Choroid plexus epithelial cell (primary cell): ENCODE measurements at regions not wholly inside any gene's neighbourhood (a gene's known extent, or its start where the extent isn't known, plus 50 kb on each side); places are given as distances from the start of the nearest gene placed in this dataset.

Experiments used
- DNase-seq: peaks from one replicate; pipeline ENCODE4 v3.0.0-alpha.2; 2010; ENCODE audit warnings: low read depth
- H3K4me3 ChIP-seq: 2 replicates; pipeline ENCODE4 v1.5.1; 2011; ENCODE audit warnings: low read depth, mild to moderate bottlenecking, control low read depth, low read length, moderate library complexity
- TF ChIP-seq, protein P1 (sequence below): conservative IDR thresholded peaks from 2 replicates; pipeline ENCODE4 v1.5.1; 2011; ENCODE audit warnings: low read depth, mild to moderate bottlenecking, control low read depth, inconsistent platforms, low read length, moderate library complexity

DNA sequence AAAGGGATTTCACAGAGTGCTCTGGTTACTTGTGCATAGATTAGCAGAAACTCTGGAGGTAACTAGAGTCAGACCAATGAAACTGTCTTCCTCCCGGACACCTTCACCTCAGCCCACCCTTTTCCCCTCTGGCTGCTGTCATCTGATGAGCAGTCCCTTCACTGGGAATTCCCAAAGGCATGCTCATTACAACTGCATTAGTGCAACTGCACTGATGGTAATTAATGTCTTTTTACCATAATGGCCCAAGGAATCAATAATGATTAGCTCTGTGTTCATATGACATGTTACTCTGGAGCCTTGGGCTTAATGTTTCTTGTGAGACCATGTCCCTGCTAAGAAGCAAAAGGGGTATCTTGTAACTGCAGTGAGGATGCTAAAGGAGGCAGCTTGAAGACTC, 304.5 kb downstream of the GRIN2B start:
- no peak for DNase-seq
- TF ChIP-seq, protein P1, sequence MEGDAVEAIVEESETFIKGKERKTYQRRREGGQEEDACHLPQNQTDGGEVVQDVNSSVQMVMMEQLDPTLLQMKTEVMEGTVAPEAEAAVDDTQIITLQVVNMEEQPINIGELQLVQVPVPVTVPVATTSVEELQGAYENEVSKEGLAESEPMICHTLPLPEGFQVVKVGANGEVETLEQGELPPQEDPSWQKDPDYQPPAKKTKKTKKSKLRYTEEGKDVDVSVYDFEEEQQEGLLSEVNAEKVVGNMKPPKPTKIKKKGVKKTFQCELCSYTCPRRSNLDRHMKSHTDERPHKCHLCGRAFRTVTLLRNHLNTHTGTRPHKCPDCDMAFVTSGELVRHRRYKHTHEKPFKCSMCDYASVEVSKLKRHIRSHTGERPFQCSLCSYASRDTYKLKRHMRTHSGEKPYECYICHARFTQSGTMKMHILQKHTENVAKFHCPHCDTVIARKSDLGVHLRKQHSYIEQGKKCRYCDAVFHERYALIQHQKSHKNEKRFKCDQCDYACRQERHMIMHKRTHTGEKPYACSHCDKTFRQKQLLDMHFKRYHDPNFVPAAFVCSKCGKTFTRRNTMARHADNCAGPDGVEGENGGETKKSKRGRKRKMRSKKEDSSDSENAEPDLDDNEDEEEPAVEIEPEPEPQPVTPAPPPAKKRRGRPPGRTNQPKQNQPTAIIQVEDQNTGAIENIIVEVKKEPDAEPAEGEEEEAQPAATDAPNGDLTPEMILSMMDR: no peak
- H3K4me3 ChIP-seq: no peak overlapping the region

DNA sequence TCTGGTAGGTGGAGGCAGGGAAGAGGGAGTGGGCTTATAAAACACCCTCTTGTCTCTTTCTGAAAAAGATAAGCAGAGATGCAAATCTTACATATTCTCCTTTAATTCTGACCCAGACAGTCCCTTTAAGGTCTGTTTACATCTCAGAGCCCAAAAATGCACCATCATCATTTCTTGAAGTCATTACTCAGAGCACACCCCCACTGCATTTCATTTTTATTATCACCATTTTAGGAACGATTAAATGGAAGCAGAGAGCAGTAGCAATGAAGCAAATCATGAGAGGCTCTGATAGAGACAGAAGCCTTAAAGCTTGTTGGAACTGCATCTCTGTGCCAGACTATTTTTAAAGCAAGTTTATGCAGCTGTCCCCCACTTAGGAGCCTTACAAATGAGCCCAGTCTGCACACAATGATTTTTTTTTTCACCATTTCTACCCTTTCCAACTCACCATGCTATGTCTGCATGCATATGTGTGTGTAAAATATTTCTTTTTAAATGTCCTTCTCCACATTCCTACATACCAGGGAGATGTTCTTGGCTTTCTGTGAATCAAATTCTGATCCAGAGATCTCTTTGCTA, 311.0 kb downstream of the GRIN2B start:
- no peak overlapping the region for H3K4me3 ChIP-seq
- TF ChIP-seq, protein P1: no peak
- DNase-seq: no peak

DNA sequence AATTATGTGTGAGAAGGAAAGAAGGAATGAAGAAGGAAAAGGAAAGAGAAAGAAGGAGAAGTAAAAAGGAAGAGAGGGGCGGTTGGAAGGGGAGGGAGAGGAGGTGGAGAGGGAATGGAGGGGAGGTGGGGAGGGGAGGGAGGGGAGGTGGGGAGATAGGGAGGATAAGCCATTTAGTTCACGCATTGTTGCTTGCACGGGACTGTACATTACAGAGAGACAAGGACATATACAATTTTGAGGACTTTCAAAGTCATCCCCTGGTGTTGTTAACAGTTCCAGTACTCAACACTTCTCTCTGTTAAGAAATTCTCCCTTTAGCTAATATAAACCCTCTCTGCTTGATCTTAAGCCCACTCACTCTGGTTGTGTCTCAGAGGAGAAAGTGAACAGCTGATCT, 312.5 kb downstream of the GRIN2B start:
- no peak for DNase-seq
- TF ChIP-seq, protein P1: no peak
- H3K4me3 ChIP-seq: no peak overlapping the region

DNA sequence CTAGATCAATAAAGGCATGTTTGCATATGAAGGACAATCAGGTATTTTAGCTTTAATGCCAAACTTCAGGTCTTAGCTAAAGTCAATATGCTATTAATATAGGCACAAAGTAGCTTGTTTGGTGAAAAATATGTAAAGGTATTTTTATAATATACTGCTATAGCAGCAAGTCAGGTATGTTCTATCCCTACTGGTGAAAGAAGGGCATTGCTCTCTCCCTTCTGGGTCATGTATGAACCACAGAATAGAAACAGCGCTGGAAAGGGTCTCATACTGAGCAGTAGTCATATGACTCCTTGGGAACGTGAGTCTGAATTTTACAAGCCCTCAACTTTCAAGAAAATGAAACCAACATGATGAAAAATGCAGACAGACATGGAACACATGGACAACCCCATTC, 314.6 kb downstream of the GRIN2B start:
- no peak overlapping the region for H3K4me3 ChIP-seq
- TF ChIP-seq, protein P1: no peak
- no peak for DNase-seq

DNA sequence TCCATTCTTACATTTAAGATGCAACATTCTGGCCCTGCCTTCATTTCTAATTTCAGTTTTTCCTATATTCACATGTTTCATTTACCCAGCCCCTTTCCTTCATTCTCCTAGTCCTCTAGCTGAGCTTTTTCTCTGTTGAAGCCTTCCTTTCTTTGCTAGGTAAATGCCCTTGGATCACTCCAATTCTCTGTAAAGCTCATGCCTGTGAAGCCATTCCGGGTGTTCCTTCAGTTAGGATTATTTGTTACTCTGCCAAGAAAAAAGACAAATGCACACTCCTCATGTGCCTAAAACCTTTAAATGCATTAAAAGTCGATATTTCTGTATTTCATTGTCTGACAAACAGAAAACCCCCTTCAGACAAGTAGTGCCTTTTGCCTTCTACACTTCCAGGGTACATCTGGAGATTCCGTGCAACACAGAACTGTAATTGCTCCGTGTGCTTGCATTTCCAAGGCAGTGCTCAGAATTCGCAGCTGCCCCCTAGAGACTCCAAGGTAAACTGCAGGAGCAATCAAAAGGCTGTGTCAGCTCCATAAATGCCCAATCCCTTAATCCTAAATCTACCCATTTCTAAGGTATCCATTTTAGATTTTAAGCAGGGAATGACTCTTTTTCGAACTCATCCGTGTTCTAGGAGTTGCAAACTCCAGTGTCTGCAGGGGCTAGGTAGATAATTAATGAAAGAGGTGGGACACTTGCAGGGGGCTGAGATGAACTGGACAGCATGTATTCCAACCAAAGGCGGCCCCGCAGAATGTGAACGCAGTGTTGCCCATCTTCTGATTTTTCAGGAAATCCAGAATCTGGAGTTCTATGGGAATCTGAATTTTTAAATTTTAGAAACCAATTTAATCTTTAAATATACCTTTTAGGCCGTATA, 320.2 kb downstream of the GRIN2B start:
- H3K4me3 ChIP-seq: no peak overlapping the region
- DNase-seq: peak; percentile 50
- TF ChIP-seq, protein P1: peak; percentile 77

DNA sequence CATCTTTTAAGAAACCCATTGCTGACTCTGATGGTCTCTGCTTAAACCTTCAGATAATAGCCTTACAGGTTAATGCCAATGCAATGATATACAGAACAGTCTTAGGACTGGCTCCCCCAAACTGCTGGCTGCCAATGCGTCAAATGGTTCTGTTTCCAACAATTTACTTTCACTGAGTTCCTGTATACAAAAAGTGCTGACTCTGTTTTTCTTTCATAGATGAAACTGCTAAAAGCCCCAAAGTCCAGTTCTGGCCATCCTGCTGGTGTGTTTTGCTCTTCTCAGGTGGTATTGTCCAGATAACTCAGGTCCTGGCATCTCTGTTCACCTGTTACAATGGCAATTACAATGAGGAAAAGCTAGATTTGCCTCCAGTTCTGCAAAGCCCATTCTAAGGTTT, 326.9 kb downstream of the GRIN2B start:
- no peak for DNase-seq
- TF ChIP-seq, protein P1: no peak
- no peak overlapping the region for H3K4me3 ChIP-seq
